H1 (cell line): ENCODE measurements at regions not wholly inside any gene's neighbourhood (a gene's known extent, or its start where the extent isn't known, plus 50 kb on each side); places are given as distances from the start of the nearest gene placed in this dataset.
"Not testable (repeated sequence)": the region's sequence is repeated elsewhere in the genome, so short reads cannot be mapped to it uniquely, and the experiment has no call there.

Experiments
- BACH1 ChIP-seq: IDR thresholded peaks from 2 replicates; pipeline ENCODE4 v1.6.1; 2012; ENCODE audit warnings: low read length, improper control_type of control experiment
- CHD2 ChIP-seq: IDR thresholded peaks from 2 replicates; pipeline ENCODE4 v1.6.1; 2012; ENCODE audit warnings: low read length, improper control_type of control experiment
- CTCF ChIP-seq, 3 experiments: IDR thresholded peaks; 1 replicate in 2 of 3; 2 replicates in 1 of 3; pipeline versions ENCODE4 v1.5.1 to v1.6.1; 2011; ENCODE audit warnings: low read length in 3 of 3, mild to moderate bottlenecking in 3 of 3, inconsistent platforms in 2 of 3, low read depth in 1 of 3, moderate library complexity in 1 of 3; ENCODE audit not compliant: insufficient read depth in 1 of 3; ENCODE audit errors: control extremely low read depth in 1 of 3
- POLR2A ChIP-seq, 2 experiments: IDR thresholded peaks; 1 replicate in 1 of 2; 2 replicates in 1 of 2; pipeline ENCODE4 v1.6.1; 2011; ENCODE audit warnings: low read depth in 2 of 2, low read length in 2 of 2, mild to moderate bottlenecking in 2 of 2; ENCODE audit errors: control extremely low read depth in 1 of 2
- TF ChIP-seq, protein P1 (sequence below): IDR thresholded peaks from 2 replicates; pipeline ENCODE4 v1.6.1; 2012; ENCODE audit warnings: low read length, inconsistent platforms
- TF ChIP-seq, protein P2 (sequence below): fragments of 300-600 bp; sonication (generic); IDR thresholded peaks from 2 replicates; pipeline ENCODE4 v1.7.1; 2012; ENCODE audit warnings: low read length, moderate library complexity, mild to moderate bottlenecking, inconsistent platforms; ENCODE audit not compliant: insufficient replicate concordance

DNA sequence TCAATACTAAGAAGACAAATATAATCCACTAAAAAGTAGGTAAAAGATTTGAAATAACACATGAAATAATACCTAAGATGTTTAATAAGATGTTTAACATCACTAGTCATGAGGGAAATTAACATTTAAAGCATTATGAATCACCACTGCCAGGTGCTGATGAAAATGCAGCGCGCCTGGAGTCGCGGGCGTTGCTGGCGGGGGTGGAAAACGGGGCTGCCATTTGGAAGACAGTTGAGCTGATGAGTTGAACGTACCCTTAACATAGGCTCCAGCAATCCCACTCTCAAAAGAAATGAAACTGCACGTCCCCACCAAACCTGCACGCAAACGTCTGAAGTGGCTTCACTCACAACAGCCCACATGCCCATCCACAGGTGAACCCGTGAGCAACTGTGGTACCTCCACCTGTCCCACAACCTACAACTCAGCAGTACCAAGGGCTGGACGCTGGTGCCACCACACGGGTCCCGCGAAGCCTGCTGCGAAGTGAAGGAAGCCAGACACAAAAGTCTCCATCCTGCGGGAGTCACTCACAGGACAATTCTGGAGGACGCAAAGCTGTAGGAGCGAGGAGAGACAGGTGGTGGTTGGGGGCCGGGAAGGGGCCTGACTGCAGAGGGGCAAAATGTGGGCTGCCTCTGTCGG lies 189.3 kb downstream of the NPIPB11 start:
- TF ChIP-seq BACH1; CTCF (IDR thresholded peaks at IDR 0.05; ENCODE audit: control extremely low read depth in 1 of 3, insufficient read depth in 1 of 3, low read depth in 1 of 3, low read length in 3 of 3); POLR2A (IDR thresholded peaks at IDR 0.05; ENCODE audit: control extremely low read depth in 1 of 2, low read depth in 2 of 2, low read length in 2 of 2); CHD2: not testable (repeated sequence)
- TF ChIP-seq, protein P1, sequence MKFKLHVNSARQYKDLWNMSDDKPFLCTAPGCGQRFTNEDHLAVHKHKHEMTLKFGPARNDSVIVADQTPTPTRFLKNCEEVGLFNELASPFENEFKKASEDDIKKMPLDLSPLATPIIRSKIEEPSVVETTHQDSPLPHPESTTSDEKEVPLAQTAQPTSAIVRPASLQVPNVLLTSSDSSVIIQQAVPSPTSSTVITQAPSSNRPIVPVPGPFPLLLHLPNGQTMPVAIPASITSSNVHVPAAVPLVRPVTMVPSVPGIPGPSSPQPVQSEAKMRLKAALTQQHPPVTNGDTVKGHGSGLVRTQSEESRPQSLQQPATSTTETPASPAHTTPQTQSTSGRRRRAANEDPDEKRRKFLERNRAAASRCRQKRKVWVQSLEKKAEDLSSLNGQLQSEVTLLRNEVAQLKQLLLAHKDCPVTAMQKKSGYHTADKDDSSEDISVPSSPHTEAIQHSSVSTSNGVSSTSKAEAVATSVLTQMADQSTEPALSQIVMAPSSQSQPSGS, result not testable (repeated sequence)
- TF ChIP-seq, protein P2, sequence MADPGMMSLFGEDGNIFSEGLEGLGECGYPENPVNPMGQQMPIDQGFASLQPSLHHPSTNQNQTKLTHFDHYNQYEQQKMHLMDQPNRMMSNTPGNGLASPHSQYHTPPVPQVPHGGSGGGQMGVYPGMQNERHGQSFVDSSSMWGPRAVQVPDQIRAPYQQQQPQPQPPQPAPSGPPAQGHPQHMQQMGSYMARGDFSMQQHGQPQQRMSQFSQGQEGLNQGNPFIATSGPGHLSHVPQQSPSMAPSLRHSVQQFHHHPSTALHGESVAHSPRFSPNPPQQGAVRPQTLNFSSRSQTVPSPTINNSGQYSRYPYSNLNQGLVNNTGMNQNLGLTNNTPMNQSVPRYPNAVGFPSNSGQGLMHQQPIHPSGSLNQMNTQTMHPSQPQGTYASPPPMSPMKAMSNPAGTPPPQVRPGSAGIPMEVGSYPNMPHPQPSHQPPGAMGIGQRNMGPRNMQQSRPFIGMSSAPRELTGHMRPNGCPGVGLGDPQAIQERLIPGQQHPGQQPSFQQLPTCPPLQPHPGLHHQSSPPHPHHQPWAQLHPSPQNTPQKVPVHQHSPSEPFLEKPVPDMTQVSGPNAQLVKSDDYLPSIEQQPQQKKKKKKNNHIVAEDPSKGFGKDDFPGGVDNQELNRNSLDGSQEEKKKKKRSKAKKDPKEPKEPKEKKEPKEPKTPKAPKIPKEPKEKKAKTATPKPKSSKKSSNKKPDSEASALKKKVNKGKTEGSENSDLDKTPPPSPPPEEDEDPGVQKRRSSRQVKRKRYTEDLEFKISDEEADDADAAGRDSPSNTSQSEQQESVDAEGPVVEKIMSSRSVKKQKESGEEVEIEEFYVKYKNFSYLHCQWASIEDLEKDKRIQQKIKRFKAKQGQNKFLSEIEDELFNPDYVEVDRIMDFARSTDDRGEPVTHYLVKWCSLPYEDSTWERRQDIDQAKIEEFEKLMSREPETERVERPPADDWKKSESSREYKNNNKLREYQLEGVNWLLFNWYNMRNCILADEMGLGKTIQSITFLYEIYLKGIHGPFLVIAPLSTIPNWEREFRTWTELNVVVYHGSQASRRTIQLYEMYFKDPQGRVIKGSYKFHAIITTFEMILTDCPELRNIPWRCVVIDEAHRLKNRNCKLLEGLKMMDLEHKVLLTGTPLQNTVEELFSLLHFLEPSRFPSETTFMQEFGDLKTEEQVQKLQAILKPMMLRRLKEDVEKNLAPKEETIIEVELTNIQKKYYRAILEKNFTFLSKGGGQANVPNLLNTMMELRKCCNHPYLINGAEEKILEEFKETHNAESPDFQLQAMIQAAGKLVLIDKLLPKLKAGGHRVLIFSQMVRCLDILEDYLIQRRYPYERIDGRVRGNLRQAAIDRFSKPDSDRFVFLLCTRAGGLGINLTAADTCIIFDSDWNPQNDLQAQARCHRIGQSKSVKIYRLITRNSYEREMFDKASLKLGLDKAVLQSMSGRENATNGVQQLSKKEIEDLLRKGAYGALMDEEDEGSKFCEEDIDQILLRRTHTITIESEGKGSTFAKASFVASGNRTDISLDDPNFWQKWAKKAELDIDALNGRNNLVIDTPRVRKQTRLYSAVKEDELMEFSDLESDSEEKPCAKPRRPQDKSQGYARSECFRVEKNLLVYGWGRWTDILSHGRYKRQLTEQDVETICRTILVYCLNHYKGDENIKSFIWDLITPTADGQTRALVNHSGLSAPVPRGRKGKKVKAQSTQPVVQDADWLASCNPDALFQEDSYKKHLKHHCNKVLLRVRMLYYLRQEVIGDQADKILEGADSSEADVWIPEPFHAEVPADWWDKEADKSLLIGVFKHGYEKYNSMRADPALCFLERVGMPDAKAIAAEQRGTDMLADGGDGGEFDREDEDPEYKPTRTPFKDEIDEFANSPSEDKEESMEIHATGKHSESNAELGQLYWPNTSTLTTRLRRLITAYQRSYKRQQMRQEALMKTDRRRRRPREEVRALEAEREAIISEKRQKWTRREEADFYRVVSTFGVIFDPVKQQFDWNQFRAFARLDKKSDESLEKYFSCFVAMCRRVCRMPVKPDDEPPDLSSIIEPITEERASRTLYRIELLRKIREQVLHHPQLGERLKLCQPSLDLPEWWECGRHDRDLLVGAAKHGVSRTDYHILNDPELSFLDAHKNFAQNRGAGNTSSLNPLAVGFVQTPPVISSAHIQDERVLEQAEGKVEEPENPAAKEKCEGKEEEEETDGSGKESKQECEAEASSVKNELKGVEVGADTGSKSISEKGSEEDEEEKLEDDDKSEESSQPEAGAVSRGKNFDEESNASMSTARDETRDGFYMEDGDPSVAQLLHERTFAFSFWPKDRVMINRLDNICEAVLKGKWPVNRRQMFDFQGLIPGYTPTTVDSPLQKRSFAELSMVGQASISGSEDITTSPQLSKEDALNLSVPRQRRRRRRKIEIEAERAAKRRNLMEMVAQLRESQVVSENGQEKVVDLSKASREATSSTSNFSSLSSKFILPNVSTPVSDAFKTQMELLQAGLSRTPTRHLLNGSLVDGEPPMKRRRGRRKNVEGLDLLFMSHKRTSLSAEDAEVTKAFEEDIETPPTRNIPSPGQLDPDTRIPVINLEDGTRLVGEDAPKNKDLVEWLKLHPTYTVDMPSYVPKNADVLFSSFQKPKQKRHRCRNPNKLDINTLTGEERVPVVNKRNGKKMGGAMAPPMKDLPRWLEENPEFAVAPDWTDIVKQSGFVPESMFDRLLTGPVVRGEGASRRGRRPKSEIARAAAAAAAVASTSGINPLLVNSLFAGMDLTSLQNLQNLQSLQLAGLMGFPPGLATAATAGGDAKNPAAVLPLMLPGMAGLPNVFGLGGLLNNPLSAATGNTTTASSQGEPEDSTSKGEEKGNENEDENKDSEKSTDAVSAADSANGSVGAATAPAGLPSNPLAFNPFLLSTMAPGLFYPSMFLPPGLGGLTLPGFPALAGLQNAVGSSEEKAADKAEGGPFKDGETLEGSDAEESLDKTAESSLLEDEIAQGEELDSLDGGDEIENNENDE, result not testable (repeated sequence)
